ENCODE measurements at regions not wholly inside any gene's neighbourhood (a gene's known extent, or its start where the extent isn't known, plus 50 kb on each side); places are given as distances from the start of the nearest gene placed in this dataset.

GRCh38 chr11:103546236-103546635 lies 437.0 kb downstream of the DYNC2H1 start:
- TF ChIP-seq CTCF (IDR thresholded peaks at IDR 0.05; ENCODE audit: low read depth, low read length) = no peak
- Histone ChIP-seq H3K4me3 (ENCODE audit: low read depth, low read length) (no peak overlapping the region), H3K27me3 (no peaks in the 10 kb centered on the region), H3K9me3 (peaks cover 5% of the 10 kb centered on the region), H3K36me3 (no peaks in the 10 kb centered on the region), H3K4me1 (no peaks in the 10 kb centered on the region; the same call in 1 of the 2 replicates)
- DNase-seq = no peak

DNA sequence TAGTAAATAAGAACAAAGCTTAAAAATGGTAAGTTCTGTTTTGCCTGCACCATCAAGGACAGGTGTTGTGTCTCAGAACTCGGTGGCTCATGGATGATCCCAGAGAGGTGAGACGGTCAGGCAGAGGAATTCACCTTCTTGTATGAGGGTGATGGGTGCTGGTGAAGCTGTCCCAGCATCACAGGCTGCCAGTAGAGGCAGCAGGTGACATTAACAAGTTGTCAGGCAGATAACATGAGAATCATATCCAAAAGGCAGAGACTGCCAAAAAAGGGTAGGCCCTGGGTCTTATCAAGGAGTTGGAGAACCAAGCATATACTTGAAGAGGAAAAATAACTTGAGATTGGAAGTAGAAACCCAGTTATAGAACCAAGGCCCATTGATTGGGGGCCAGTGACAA lies 437.8 kb downstream of the DYNC2H1 start:
- Histone ChIP-seq H3K36me3 (no peaks in the 10 kb centered on the region), H3K9me3 (no peaks in the 10 kb centered on the region), H3K4me3 (ENCODE audit: low read depth, low read length) (no peak overlapping the region), H3K27me3 (no peaks in the 10 kb centered on the region), H3K4me1 (no peaks in the 10 kb centered on the region; the same call in 1 of the 2 replicates)
- no peak for DNase-seq
- no peak for TF ChIP-seq CTCF (IDR thresholded peaks at IDR 0.05; ENCODE audit: low read depth, low read length)

- no peaks in the 10 kb centered on the region for H3K27me3 ChIP-seq
- H3K4me3 ChIP-seq (ENCODE audit: low read depth, low read length) = no peak overlapping the region
- H3K9me3 ChIP-seq = no peaks in the 10 kb centered on the region
- no peak for DNase-seq
- H3K36me3 ChIP-seq = no peaks in the 10 kb centered on the region
- no peak for TF ChIP-seq CTCF (IDR thresholded peaks at IDR 0.05; ENCODE audit: low read depth, low read length)
- H3K4me1 ChIP-seq = no peaks in the 10 kb centered on the region; the same call in 1 of the 2 replicates
These were observed 438.5 kb downstream of the DYNC2H1 start for GRCh38 chr11:103547691-103548090.

DNA sequence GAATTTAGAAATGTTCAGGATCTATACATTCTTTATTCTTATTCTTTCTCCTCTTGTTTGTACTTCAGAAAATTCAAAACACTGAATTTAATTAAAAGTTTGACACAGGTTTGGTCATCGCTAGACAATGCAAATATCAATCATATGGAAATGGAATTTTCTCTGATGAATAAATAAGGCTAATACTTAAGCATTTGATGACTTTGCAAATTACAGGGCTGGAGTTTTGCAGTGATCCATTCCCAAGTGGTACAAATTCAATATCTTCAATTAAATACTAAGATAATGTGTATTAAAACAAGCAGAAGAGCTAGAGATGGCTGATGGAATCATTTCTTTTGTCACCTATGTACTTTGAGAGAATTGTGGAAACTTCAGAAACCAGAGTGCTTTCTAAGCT lies 439.6 kb downstream of the DYNC2H1 start:
- H3K27me3 ChIP-seq = no peaks in the 10 kb centered on the region
- TF ChIP-seq CTCF (IDR thresholded peaks at IDR 0.05; ENCODE audit: low read depth, low read length) = no peak
- H3K4me1 ChIP-seq = no peaks in the 10 kb centered on the region; the same call in 1 of the 2 replicates
- H3K4me3 ChIP-seq (ENCODE audit: low read depth, low read length) = no peak overlapping the region
- H3K9me3 ChIP-seq = no peaks in the 10 kb centered on the region
- no peak for DNase-seq
- H3K36me3 ChIP-seq = no peaks in the 10 kb centered on the region

- no peak for TF ChIP-seq CTCF (IDR thresholded peaks at IDR 0.05; ENCODE audit: low read depth, low read length)
- no peaks in the 10 kb centered on the region; the same call in 1 of the 2 replicates for H3K4me1 ChIP-seq
- H3K9me3 ChIP-seq = no peaks in the 10 kb centered on the region
These were observed 441.6 kb downstream of the DYNC2H1 start for GRCh38 chr11:103550811-103551210.

DNA sequence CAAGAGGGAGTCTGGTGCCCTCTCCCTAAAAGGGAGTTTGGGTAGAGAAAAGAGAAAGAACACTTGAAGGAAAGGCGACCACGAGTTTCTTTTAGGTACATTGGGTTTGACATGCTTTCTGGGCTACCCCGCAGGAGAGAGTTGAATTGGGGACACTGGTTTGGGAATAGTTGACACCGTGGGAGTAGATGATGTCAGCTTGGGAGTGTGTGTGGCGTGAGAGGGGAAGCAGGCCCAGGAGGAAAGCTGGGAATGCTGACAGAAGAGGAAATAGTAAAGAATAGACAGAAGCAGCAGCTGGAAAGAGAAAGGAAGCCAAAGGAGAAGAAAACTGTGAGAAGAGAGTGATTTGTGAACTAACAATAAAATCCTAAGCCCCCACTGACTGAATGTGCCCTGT lies 442.9 kb downstream of the DYNC2H1 start:
- H3K4me1 ChIP-seq = no peaks in the 10 kb centered on the region; the same call in 1 of the 2 replicates
- no peaks in the 10 kb centered on the region for H3K36me3 ChIP-seq
- H3K9me3 ChIP-seq = no peaks in the 10 kb centered on the region
- no peaks in the 10 kb centered on the region for H3K27me3 ChIP-seq
- H3K4me3 ChIP-seq (ENCODE audit: low read depth, low read length) = no peak overlapping the region
- DNase-seq = no peak
- no peak for TF ChIP-seq CTCF (IDR thresholded peaks at IDR 0.05; ENCODE audit: low read depth, low read length)

More at GRCh38 chr11:103550811-103551210, 441.6 kb downstream of the DYNC2H1 start:
- Histone ChIP-seq H3K36me3 (no peaks in the 10 kb centered on the region), H3K4me3 (ENCODE audit: low read depth, low read length) (no peak overlapping the region), H3K27me3 (no peaks in the 10 kb centered on the region)
- no peak for DNase-seq

All from BE2C (cell line).